Parathyroid adenoma (tissue), 2 donors: ENCODE measurements at regions not wholly inside any gene's neighbourhood (a gene's known extent, or its start where the extent isn't known, plus 50 kb on each side); places are given as distances from the start of the nearest gene placed in this dataset.

Source experiments
- H2AFZ ChIP-seq: fragments of 300-600 bp; sonication (generic); one replicate; pipeline ENCODE4 v1.7.0; 2017; ENCODE audit warnings: antibody characterized with exemption, mild to moderate bottlenecking
- H3K27ac ChIP-seq: fragments of 300-600 bp; sonication (generic); one replicate; pipeline ENCODE4 v1.7.0; 2017
- H3K27me3 ChIP-seq: fragments of 300-600 bp; sonication (generic); one replicate; pipeline ENCODE4 v1.7.0; 2017; ENCODE audit warnings: low read length; ENCODE audit not compliant: control insufficient read depth, insufficient read depth
- H3K36me3 ChIP-seq: fragments of 300-600 bp; sonication (generic); one replicate; pipeline ENCODE4 v1.7.0; 2017; ENCODE audit warnings: low read length; ENCODE audit not compliant: control insufficient read depth, insufficient read depth
- H3K4me1 ChIP-seq: fragments of 300-600 bp; sonication (generic); one replicate; pipeline ENCODE4 v1.7.0; 2017; ENCODE audit warnings: control low read depth
- H3K4me2 ChIP-seq: fragments of 300-600 bp; sonication (generic); one replicate; pipeline ENCODE4 v1.7.0; 2017; ENCODE audit warnings: low read length
- H3K4me3 ChIP-seq: fragments of 300-600 bp; sonication (generic); one replicate; pipeline ENCODE4 v1.7.0; 2017; ENCODE audit warnings: low read depth, low read length
- H3K79me2 ChIP-seq: fragments of 300-600 bp; sonication (generic); one replicate; pipeline ENCODE4 v1.7.0; 2017; ENCODE audit warnings: control low read depth
- H3K9ac ChIP-seq: fragments of 300-600 bp; sonication (generic); one replicate; pipeline ENCODE4 v1.7.0; 2017; ENCODE audit warnings: mild to moderate bottlenecking
- H3K9me3 ChIP-seq: fragments of 300-600 bp; sonication (generic); one replicate; pipeline ENCODE4 v1.7.0; 2017; ENCODE audit warnings: low read length; ENCODE audit not compliant: control insufficient read depth
- TF ChIP-seq, protein P1 (sequence below): fragments of 300-600 bp; sonication (generic); IDR thresholded peaks from one replicate; pipeline ENCODE4 v1.7.0; 2017; ENCODE audit warnings: antibody characterized with exemption, mild to moderate bottlenecking
- donor health status: primary hyperparathyroidism.

DNA sequence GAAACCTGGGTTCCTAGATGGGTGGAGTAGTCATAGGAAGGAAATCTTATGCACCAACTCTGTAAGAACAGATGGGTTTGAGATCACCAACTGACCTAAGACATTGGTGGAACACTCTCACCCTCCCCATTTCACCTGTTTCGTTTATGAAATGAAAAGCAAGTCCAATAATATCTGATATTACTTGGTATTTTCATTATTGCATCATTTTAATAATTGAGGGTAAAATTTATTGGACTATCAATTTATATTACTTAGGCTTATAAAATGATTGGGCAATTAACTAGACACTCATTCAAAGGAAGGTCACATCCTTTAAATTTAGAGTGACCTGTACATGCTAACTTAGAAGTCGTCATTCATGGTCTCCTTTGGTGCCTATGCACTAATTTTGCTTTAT, 503.9 kb downstream of the TAFA4 start:
- Histone ChIP-seq H3K36me3 (no peaks in the 10 kb centered on the region), H3K9ac (no peak overlapping the region), H3K4me2 (no peak overlapping the region), H3K4me3 (no peak overlapping the region), H3K27me3 (no peaks in the 10 kb centered on the region), H3K27ac (no peak overlapping the region), H2AFZ (no peak overlapping the region), H3K4me1 (no peaks in the 10 kb centered on the region), H3K9me3 (no peaks in the 10 kb centered on the region), H3K79me2 (no peaks in the 10 kb centered on the region)
- TF ChIP-seq, protein P1, sequence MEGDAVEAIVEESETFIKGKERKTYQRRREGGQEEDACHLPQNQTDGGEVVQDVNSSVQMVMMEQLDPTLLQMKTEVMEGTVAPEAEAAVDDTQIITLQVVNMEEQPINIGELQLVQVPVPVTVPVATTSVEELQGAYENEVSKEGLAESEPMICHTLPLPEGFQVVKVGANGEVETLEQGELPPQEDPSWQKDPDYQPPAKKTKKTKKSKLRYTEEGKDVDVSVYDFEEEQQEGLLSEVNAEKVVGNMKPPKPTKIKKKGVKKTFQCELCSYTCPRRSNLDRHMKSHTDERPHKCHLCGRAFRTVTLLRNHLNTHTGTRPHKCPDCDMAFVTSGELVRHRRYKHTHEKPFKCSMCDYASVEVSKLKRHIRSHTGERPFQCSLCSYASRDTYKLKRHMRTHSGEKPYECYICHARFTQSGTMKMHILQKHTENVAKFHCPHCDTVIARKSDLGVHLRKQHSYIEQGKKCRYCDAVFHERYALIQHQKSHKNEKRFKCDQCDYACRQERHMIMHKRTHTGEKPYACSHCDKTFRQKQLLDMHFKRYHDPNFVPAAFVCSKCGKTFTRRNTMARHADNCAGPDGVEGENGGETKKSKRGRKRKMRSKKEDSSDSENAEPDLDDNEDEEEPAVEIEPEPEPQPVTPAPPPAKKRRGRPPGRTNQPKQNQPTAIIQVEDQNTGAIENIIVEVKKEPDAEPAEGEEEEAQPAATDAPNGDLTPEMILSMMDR, result no peak

DNA sequence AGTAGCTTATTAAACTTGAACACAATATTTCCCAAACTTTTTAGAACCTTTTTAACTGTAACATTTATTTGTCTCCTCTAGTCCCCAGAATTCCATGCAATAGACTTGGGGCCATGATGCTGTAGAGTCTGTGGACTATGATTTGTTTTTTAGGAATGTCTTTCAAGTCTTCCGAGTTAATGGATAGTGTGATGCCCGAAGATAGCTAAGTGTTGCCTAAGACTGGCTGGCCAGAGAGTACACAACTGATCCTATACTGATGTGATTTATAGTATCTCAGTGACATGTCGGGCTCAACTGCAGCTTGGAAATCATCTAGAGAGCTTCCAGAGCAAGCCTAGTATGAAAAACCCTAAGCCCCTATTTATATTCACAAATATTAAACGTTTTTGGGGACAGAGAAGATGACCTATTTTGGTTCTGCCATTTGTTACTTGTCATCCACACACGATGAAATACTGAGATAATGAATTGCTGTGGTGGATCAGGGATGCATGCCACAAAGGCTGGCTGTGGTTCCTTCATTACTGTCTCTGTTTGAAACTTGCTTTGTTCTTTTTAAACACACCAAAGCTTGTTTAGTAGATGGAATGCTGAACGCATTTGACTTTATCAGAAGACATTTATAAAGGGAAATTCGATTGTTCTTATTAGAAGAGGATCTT, 507.4 kb downstream of the TAFA4 start:
- H3K4me3 ChIP-seq, result no peak overlapping the region
- no peak overlapping the region for H3K9ac ChIP-seq
- no peaks in the 10 kb centered on the region for H3K9me3 ChIP-seq
- H3K27me3 ChIP-seq, result no peaks in the 10 kb centered on the region
- no peaks in the 10 kb centered on the region for H3K36me3 ChIP-seq
- no peaks in the 10 kb centered on the region for H3K4me1 ChIP-seq
- TF ChIP-seq, protein P1, result no peak
- H3K27ac ChIP-seq, result no peak overlapping the region
- H3K4me2 ChIP-seq, result no peak overlapping the region
- H3K79me2 ChIP-seq, result no peaks in the 10 kb centered on the region
- no peak overlapping the region for H2AFZ ChIP-seq

DNA sequence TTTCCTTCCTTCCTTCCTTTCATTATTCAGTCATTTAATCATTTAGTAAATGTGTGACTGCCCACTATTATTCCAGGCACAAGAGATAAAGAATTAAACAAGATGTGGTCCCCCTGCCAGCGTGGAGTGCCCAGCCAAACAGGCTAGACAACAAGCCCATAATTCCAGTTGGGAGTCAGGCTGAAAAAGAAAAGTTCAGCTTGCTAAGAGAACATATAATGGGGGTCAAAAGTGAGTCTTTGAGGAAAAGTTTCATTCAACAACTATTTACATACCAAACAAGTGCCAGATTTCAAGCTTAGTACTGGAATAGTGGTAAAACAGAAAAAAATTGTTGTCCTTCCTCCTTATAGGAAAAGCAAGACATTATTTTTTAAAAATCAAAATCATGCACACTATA, 523.7 kb downstream of the TAFA4 start:
- no peak overlapping the region for H2AFZ ChIP-seq
- H3K36me3 ChIP-seq, result no peaks in the 10 kb centered on the region
- H3K9ac ChIP-seq, result no peak overlapping the region
- H3K4me1 ChIP-seq, result no peaks in the 10 kb centered on the region
- no peak overlapping the region for H3K27ac ChIP-seq
- TF ChIP-seq, protein P1, result no peak
- no peaks in the 10 kb centered on the region for H3K79me2 ChIP-seq
- H3K4me3 ChIP-seq, result no peak overlapping the region
- H3K9me3 ChIP-seq, result no peaks in the 10 kb centered on the region
- H3K4me2 ChIP-seq, result no peak overlapping the region
- H3K27me3 ChIP-seq, result no peaks in the 10 kb centered on the region

DNA sequence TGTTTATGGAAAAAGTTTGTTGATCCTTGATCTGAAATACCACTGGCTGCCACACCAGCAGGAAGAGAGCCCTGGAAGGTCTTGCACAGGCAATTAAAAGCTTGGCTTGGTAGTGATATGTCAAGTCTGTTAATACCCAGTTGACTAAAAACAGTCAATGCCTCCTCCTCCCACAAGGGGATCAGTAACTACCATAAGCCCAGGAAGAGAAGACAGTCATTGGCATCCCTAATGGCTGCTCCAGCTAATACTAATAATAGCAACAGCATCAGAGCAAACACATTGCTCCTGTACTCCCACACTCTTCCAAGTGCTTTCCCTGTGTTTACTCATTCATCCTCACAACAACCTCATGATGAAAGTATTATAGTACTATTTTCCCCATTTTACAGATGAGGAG, 528.6 kb downstream of the TAFA4 start:
- Histone ChIP-seq H3K27me3 (no peaks in the 10 kb centered on the region), H3K27ac (no peak overlapping the region), H3K36me3 (no peaks in the 10 kb centered on the region), H3K4me1 (no peaks in the 10 kb centered on the region), H3K9me3 (no peaks in the 10 kb centered on the region), H3K4me2 (no peak overlapping the region), H3K4me3 (no peak overlapping the region), H2AFZ (no peak overlapping the region), H3K9ac (no peak overlapping the region), H3K79me2 (no peaks in the 10 kb centered on the region)
- TF ChIP-seq, protein P1, result no peak

DNA sequence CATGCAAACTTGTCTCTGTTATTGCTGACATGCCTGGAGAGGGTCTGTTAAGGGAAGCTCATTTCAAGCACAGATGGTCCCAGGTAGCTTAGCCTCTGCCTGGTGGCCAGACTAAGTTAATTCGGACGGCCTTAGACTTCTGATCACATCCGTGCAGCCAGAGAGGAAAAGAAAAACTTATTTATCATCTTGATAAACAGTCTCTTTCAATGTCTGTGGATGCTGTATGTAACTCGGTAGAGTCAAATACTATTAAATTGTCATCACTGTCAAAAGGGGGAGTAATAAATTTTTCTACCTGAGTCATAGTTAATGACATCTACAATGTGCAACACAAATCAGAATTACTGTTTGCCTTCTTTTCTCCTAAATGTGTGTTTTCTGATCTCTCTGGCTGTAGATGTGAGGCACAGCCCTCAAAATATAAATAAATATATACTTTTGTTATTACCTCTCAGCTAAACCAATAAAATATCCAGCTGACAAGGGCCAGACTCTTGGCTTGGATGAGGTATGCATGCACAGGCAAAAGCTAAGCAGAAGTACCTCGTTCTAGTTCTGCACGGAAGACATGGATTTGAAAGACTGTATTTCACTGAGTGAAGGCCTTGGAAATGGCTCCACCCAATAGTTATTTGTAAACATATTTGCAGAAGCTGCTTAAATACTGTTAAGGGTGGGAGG, 530.0 kb downstream of the TAFA4 start:
- Histone ChIP-seq H3K9ac (no peak overlapping the region), H2AFZ (no peak overlapping the region), H3K9me3 (no peaks in the 10 kb centered on the region), H3K27ac (no peak overlapping the region), H3K36me3 (no peaks in the 10 kb centered on the region), H3K4me3 (no peak overlapping the region), H3K4me1 (no peaks in the 10 kb centered on the region), H3K79me2 (no peaks in the 10 kb centered on the region), H3K4me2 (no peak overlapping the region), H3K27me3 (no peaks in the 10 kb centered on the region)
- TF ChIP-seq, protein P1, result no peak
